GM21526 (cell line): ENCODE measurements at regions not wholly inside any gene's neighbourhood (a gene's known extent, or its start where the extent isn't known, plus 50 kb on each side); places are given as distances from the start of the nearest gene placed in this dataset.

ENCODE experiments used
- ATAC-seq: cut with Tn5 transposase; IDR thresholded peaks from one replicate; pipeline ENCODE4 v1.9.1; 2021; ENCODE audit warnings: moderate library complexity; ENCODE audit not compliant: unreplicated experiment, low FRiP score

GRCh38 chr3:63192248-63192647, 85.9 kb upstream of the SYNPR start:
- no peak for ATAC-seq

GRCh38 chr3:63193647-63194046, 84.5 kb upstream of the SYNPR start:
- no peak for ATAC-seq

- ATAC-seq, result no peak
Measured at GRCh38 chr3:63199606-63200005, 78.5 kb upstream of the SYNPR start.

DNA sequence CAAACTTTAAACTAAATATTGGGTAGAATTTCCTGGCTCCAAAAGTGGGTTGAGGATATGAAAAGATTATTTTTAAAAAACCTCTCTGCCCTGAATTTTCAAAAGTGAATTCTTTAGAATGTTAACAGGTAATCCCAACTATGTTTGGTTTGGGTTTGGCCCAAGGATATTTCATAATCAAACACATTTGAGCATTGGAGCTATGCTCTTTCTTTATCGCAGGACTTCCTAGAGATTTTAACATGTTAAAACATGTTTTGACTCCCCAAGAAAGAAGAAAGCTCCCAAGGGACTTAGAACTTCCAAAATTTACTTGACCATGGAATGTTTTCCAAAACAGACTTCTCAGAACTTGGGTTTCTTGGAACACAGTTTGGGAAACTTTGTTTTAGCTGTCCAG, 75.6 kb upstream of the SYNPR start:
- ATAC-seq, result no peak

GRCh38 chr3:63207066-63207590, 71.0 kb upstream of the SYNPR start:
- ATAC-seq, result no peak

DNA sequence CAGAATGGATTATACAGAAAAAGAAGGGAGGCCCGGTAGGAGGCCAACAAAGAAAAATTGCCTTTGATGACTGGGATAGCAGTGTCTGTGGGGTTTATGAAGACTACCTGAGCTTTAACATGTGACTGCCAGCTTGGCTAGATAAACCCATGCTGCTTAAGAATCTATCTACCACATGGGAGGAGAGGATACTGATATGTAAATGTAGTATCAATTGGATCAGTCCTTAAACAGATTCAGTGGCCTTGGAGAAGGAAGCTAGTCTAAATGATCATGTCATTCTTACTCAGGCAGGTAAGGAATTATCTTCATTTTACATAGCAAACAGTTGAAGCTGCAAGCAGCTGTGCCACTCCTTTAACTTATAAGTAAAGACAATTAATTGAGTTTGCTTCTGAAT, 50.0 kb upstream of the SYNPR start:
- ATAC-seq, result no peak
